SKM-1 (cell line): ENCODE measurements at regions not wholly inside any gene's neighbourhood (a gene's known extent, or its start where the extent isn't known, plus 50 kb on each side); places are given as distances from the start of the nearest gene placed in this dataset.

Experiments used
- DNase-seq: peaks from one replicate; lab custom pipeline; 2025; ENCODE audit not compliant: unreplicated experiment; lab: John Stamatoyannopoulos, UW

- DNase-seq, result no peak
These were observed 71.0 kb downstream of the AQP4 start for GRCh38 chr18:26794230-26795101.

DNA sequence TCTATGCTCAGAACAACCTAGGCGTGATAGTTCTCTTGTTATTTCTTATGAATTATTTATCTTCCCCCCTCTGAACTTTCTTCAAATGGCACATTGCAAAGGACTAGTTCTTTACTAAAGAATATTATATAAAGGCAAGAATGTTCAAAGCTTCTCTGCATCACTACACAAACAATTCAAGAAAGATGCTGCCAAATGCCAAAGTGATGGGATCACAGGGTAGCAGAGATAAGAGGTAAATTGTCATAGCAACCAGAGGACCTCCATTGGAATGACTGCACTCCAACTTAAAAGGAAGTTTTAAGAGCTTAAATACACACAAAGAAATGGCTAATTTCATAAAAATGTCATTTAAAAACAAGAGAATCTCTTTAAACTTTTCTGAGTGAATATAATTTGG lies 72.8 kb downstream of the AQP4 start:
- DNase-seq, result no peak

DNA sequence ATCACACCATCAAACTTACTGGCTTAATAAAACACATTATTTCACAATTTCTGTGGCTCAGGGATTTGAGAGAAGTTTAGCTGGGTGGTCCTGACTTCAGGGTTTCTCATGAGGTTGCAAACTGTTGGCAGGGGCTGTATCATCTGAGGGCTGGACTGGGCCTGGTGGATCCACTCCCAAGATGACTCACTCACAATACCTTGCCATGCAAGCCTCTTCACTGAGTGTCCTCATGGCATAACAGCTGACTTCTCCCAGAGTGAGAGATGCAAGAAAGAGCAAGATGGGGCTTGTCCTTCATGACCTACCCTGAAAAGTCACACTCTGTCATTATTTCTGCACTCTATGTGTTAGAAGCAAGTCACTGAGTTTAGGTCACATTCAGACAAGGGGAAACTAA lies 73.8 kb downstream of the AQP4 start:
- DNase-seq, result no peak

DNA sequence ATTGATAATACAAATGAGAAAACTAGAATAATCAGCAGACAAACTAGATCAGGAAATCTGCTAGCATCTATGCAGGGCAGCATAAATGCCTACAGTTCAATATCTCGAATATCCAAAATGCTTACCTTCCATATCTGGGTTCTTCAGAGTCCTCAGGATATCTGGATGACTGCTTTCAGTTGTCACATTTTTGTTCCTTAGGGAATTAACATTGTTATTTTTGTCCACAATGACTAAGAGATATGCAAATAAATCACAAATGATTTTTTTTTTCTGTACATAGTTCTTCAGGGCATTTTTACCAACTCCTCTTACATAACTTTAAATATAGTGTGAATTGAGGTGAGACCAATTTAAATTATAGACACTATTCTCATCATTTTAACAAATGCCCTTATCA lies 80.9 kb downstream of the AQP4 start:
- no peak for DNase-seq

DNA sequence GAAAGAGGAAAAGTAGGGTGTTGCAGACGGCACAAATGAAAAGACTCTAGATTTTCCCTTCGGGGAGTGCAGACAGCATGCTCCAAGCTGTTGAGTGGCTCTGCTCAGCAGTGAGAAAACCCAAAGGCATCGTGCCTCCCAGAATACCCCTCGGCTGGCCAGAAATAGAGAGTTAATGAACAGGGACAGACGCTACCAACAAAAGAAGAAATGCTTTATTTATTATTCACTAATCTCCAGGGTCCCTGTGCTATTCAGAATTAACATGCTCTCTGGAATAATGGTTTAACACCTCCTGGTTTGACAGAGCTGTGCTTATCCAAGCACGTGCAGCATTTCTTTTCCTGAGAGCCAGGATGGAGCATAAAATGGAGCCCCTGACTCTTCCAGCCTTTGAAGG lies 82.3 kb downstream of the AQP4 start:
- DNase-seq, result no peak

DNA sequence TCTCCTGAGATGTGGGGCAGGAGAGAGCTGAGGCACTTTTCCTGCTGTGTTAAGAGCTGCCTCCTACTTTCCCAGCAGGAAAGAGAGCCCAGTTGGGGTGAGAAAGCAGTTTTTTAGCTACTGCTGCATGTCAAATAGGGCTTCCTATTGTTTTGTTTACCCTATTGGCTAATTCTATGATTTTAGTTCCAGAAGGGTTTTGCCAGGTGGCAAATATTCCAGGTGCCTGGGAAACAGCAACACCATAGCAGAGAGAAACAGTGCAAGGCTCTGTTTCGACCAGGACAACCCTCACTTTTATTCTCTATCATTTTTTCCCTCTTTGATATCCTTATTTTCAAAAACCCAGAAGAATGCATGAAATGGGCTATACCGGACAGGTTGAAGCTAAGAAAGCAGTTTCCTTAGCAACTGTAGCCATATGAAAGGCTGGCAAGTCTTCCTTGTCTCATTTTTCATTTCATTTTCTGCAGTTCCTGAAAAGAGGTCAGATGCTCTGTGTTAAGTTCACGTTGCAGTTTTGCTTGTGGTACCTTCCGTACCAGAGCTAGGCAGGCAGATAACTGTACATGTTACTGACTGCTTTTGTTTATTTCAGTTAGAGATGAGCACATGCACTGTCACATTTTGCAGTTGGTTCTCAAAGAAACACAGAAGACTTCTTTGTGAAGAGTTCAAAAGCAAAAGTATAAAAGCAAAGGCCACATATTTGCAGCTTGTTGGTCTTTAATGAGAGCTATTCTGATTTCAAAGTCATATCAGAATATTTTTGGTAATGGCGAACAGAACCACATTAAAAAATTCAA lies 84.8 kb downstream of the AQP4 start:
- no peak for DNase-seq

- DNase-seq, result no peak
These were observed 87.5 kb downstream of the AQP4 start for GRCh38 chr18:26778054-26778393.

DNA sequence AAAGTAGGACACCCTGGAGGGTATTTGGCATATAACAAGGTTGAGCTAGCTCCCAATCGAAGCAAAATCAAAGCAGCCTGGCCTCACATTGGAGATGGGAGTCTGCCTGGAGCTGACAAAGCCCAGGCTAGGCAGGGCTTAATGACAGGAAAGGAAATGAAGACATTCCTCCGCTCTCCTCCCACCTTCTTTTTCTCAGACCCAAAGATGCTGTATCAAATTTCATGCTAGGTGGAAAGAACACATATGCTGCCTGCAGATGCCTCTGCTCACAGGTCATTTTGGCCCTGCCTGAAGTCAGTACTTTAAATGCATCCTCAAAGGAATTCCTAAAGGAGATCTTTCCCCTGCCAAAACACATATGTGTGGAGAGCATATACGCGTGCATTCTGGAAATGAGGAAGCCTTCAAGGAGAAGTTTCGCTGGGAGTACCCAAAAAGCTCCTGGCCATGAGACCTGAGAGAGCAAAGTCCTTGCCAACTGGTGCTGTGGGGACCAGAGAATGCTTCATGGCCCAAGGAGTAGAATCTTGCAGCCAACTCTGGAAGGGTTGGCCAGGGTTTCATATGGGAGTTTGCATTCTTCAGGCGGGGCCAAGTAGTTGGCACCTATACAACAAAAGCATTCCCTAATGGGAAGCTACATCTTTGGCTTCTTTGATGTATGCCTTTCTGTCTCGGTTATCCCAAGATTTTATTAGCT lies 88.0 kb downstream of the AQP4 start:
- DNase-seq, result no peak

- DNase-seq, result no peak
These were observed 92.8 kb downstream of the AQP4 start for GRCh38 chr18:26772691-26773090.

- no peak for DNase-seq
These were observed 94.0 kb downstream of the AQP4 start for GRCh38 chr18:26771524-26771923.

DNA sequence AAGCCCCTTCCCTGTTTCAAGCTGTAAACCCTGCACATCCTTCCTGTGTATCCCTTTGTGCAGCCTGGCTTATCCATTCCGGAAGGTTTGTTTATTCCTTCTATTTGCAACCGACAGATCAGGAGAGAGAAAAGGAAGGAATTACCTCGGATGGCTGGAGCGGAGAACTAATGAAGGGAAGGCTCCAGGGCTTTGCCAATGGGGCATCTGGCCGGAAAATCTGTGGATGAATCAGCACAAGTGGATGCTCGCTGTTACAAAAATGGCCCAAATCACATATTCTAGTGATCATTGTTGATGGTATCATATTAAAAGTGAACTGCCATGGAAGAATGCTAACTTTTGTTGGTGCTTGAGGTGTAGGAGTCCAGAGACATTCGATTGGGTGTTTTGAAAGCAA lies 97.1 kb downstream of the AQP4 start:
- no peak for DNase-seq

DNA sequence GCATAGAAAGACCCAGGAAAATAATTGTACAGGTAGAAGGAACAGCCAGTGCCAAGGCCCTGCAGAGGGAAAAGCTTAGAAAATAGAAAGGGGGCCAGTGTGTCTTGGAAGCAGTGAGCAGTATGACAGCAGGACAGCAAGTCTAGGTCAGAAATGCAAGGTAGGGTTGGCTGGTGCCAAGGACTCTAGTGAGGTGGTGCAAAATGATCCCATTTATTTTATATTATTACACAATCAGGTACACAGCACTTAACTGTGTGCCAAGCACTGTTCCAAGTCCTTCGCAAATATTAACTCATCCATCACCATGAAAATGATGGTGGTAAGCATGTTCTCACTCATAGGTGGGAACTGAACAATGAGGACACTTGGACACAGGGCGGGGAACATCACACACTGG lies 100.0 kb downstream of the AQP4 start:
- no peak for DNase-seq

DNA sequence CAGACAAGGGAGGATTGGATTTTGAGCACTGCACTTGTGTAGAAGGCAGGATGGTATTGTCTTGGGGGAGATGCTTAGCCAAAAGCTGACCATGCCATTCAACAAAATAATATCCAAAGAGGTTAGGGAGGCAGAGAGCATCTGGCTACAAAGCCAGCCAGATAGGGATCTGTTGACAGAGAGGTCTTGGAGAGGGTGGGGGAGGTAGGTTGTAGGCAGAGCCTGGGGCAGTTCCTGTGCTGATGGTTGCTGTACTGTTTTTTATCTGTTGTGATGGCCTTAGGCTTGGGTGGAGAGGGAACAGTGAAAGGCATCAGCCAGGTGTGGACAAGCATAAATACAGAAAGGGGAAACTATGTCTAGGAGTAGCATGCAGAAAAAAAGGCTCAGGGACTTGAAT lies 100.9 kb downstream of the AQP4 start:
- no peak for DNase-seq

DNA sequence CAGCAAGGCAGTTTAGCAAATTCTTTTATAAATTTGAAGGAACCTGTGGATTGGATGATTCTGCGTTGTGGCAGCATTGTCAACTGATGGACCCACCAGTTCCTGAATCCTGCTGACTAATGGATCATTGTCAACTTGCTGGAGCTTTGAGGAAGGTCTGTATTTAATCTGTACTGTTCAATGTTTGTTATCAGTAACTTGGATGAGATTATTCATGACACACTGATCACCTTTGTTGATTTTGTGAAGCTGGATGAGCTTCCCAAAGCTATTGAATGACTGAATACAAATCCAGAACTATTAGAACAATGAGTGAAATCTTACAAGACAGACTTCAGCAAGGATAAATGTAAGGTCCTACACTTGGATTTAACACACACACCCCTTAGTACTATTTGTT lies 101.3 kb downstream of the AQP4 start:
- DNase-seq, result no peak

DNA sequence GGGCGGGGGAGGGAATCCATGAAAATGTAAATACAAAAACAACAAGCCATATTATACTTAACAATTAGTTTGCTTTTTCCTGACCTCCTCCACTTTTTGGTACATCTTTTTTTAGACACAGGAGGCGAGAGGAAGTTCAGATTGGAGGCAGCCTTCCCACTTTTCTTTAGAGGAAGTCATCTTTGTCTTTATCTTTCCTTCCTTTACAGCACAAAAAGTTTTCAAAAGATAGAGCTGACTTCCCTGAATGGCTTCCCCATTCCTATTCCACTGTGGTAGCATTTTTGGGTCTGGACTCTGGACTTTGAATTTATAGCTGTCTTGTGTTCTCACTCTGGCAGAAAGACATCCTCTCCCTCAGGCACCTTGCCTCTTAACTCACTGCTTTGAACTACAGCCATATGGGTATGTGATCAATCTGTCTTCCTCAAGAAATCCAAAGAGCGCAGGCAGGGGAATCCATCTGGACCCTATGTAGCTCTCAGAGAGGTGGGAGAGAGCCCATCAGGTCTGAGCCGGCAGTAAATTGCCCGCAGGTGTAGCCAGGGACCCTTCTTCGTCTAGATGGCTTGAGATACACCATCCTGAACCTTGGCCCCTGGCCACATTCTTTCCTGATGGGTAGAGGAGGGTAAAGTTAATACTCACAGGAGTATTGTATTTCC lies 101.9 kb downstream of the AQP4 start:
- DNase-seq, result no peak

DNA sequence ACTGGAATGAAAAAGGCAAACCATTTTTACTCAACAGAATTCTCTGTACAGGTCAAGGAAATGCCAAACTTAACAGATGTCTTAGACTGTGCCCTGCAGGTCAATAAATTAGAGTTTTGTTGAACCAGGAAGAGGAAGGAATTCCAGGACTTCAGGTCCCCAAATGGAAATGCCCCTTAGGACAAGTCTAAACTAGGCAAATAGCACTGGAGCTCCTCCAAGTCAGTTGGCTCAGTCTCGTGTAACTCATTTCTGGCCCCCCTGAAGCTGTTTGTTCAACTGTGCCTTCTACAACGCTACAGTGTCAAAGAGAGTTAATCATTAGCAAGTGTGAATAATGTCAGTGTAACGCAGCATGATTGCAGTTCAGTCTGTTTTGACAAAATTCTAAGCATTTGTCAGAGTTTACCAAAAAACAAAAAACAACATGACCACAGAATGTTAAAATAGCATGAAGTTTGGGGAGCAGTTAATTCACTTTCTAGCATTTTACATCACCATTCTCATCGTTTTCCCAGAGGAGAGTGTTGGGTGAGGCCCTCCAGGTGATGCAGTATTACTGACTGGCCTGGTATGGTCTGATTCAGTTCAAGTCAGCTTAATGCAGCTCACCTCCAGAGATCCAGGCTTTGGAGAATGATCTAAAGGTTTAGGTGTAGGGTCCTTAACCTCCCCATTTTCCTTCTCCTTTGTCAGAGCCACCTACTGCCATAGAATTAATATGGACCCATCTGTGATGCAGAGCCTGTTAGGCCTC lies 108.1 kb downstream of the AQP4 start:
- no peak for DNase-seq

DNA sequence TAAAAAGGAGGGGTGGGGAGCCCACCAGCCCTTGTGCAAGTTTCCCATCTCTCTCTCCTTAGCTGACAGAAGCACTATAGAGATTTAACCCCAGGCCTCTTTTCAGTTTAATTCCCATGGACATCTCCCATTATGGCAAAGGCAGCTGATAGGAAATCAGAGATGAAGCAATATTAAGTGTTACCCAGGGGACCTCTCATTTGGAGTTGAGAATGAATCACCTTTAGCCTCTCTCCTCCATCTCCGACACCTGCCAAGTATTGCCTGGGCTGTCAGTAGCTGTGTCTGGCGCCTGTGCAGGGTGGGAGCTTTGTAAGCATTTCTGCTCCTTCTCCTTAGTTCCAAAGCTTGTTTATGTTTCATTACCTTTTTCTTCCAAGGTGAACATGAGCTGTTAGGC lies 109.0 kb downstream of the AQP4 start:
- DNase-seq, result no peak

DNA sequence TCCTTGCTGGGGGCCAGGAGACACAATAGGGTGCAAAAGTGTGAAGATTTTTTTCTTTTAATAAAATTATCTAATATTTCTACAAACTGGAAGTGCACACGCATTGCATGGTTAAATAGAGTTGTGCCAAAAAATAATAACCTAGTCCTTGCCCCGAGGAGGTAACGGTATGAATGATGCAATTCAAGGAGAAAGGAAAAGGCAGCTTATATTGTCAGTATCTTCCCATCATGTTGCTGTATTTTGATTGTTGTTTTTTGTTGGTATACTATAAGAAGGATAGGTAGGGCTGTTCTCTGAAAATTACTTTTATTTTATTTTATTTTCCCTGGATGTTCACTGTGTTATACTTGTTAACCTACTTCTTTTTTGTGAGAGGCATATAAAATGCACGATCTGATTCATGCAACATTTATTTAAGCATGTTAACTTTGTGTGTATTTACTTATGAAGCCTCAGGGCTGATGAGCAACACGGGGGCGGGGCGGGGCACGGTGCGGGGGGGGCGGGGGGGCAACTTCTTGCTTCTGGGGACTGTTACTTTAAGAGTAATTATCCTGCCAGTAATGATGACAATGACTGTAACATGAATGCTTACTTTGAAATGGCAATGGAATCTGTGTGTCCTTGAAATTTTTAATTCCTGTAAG lies 118.6 kb downstream of the AQP4 start:
- no peak for DNase-seq

- no peak for DNase-seq
These were observed 119.1 kb downstream of the AQP4 start for GRCh38 chr18:26746398-26746797.
